GM21576 (cell line): ENCODE measurements at regions not wholly inside any gene's neighbourhood (a gene's known extent, or its start where the extent isn't known, plus 50 kb on each side); places are given as distances from the start of the nearest gene placed in this dataset.
"Not testable (repeated sequence)": the region's sequence is repeated elsewhere in the genome, so short reads cannot be mapped to it uniquely, and the experiment has no call there.

ENCODE experiments used
- ATAC-seq: cut with Tn5 transposase; IDR thresholded peaks from one replicate; pipeline ENCODE4 v1.9.1; 2021; ENCODE audit warnings: mild to moderate bottlenecking, moderate library complexity; ENCODE audit not compliant: unreplicated experiment

- no peak for ATAC-seq
These were observed 189.6 kb upstream of the PDE10A start for GRCh38 chr6:165852676-165853075.

GRCh38 chr6:165850434-165851019 lies 187.5 kb upstream of the PDE10A start:
- peak; percentile 89 for ATAC-seq

GRCh38 chr6:165849534-165850430 lies 186.7 kb upstream of the PDE10A start:
- peak; percentile 17 for ATAC-seq

- ATAC-seq, result no peak
These were observed 185.0 kb upstream of the PDE10A start for GRCh38 chr6:165848086-165848426.

GRCh38 chr6:165847407-165848085 lies 184.5 kb upstream of the PDE10A start:
- ATAC-seq, result no peak

GRCh38 chr6:165846123-165846966 lies 183.3 kb upstream of the PDE10A start:
- ATAC-seq, result no peak

GRCh38 chr6:165845493-165845892 lies 182.5 kb upstream of the PDE10A start:
- ATAC-seq, result no peak

GRCh38 chr6:165844801-165845364 lies 181.8 kb upstream of the PDE10A start:
- ATAC-seq, result no peak

GRCh38 chr6:165844232-165844631 lies 181.2 kb upstream of the PDE10A start:
- ATAC-seq, result no peak

GRCh38 chr6:165843568-165844113 lies 180.6 kb upstream of the PDE10A start:
- ATAC-seq, result no peak

- no peak for ATAC-seq
These were observed 180.1 kb upstream of the PDE10A start for GRCh38 chr6:165843121-165843520.

- ATAC-seq, result no peak
These were observed 179.4 kb upstream of the PDE10A start for GRCh38 chr6:165842281-165842936.

GRCh38 chr6:165841153-165841558 lies 178.1 kb upstream of the PDE10A start:
- no peak for ATAC-seq

- no peak for ATAC-seq
These were observed 175.1 kb upstream of the PDE10A start for GRCh38 chr6:165837948-165838745.

- ATAC-seq, result not testable (repeated sequence)
These were observed 173.6 kb upstream of the PDE10A start for GRCh38 chr6:165836648-165837047.

GRCh38 chr6:165835410-165835851 lies 172.4 kb upstream of the PDE10A start:
- ATAC-seq, result no peak

- ATAC-seq, result no peak
These were observed 171.7 kb upstream of the PDE10A start for GRCh38 chr6:165834613-165835259.

GRCh38 chr6:165833355-165833754 lies 170.3 kb upstream of the PDE10A start:
- ATAC-seq, result no peak
